ENCODE measurements at regions not wholly inside any gene's neighbourhood (a gene's known extent, or its start where the extent isn't known, plus 50 kb on each side); places are given as distances from the start of the nearest gene placed in this dataset.

DNA sequence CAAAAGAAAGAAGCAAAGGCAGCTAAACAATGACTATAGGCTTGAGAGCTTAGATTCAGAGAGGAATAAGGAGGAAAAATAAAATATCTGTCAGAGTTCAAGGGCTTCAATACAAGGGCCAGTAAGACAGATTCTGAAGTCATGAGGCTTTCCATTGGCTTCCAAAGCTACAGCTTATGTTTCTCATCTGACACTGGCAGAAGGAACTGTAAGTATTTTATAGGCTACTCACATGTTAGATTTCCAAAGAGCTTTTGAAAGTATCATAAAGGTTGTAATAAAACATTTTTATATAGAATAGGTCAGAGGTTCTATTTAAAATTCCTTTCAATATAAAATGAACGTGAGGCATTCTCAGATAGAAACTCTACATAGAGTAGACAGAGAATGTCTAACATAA, 746.6 kb upstream of the NXPH2 start:
- DNase-seq (no peak), ATAC-seq (no peak)
- Histone ChIP-seq H3K9me3 (no peaks in the 10 kb centered on the region), H3K4me1 (no peaks in the 10 kb centered on the region), H3K27me3 (no peaks in the 10 kb centered on the region), H3K36me3 (no peaks in the 10 kb centered on the region), H3K27ac (no peak overlapping the region), H3K4me3 (no peak overlapping the region)
- TF ChIP-seq CTCF (IDR thresholded peaks at IDR 0.05): no peak
- intact Hi-C loops (cut with DNase I): no loop called here

DNA sequence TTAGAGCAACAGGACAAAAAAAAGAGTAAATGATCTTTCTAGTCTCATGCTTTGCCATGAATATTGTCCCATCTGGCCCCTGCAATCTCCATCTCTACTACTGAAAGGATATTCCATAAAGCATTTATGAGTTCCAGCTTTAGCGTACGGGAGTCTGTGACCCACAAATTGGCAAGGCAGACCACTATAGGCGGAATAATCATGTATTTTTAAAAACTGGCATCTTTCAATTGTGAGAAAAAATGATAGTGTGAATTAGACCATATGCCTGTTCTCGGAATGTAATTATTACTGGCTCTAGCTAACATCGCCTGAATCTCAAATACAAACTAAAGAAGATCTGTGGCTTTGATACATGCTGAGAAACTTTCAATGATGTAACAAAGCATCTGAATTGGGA, 738.1 kb upstream of the NXPH2 start:
- no peaks in the 10 kb centered on the region for H3K27me3 ChIP-seq
- H3K4me1 ChIP-seq: no peaks in the 10 kb centered on the region
- no peak for DNase-seq
- H3K4me3 ChIP-seq: no peak overlapping the region
- intact Hi-C loops (cut with DNase I): no loop called here
- H3K9me3 ChIP-seq: no peaks in the 10 kb centered on the region
- H3K36me3 ChIP-seq: no peaks in the 10 kb centered on the region
- TF ChIP-seq CTCF (IDR thresholded peaks at IDR 0.05): no peak
- ATAC-seq: no peak
- no peak overlapping the region for H3K27ac ChIP-seq

DNA sequence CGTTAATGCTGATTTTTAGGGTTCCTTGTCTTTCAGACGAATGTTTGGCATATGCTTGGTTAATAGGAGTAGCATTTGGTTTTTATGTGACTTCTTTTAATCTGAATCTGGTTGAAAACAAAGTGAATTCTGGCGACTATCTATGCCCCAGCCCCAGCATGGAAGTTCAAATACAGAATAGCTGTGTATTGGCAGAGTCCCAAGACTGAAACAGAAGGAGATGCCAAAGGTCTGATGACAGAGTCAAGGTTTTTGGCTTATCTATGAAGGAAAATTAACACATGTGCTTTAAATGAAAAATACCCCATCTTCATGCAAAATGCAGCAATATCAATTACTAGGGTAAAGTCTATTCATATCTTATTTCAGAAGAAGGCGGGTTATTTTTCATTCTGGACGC, 734.8 kb upstream of the NXPH2 start:
- Histone ChIP-seq H3K4me3 (no peak overlapping the region), H3K4me1 (no peaks in the 10 kb centered on the region), H3K27me3 (no peaks in the 10 kb centered on the region), H3K36me3 (no peaks in the 10 kb centered on the region), H3K9me3 (no peaks in the 10 kb centered on the region), H3K27ac (no peak overlapping the region)
- TF ChIP-seq CTCF (IDR thresholded peaks at IDR 0.05): no peak
- no peak for ATAC-seq
- DNase-seq: no peak
- intact Hi-C loops (cut with DNase I): no loop called here

- Histone ChIP-seq H3K27ac (no peak overlapping the region), H3K9me3 (no peaks in the 10 kb centered on the region), H3K4me3 (no peak overlapping the region), H3K36me3 (no peaks in the 10 kb centered on the region), H3K4me1 (no peaks in the 10 kb centered on the region), H3K27me3 (no peaks in the 10 kb centered on the region)
- no peak for TF ChIP-seq CTCF (IDR thresholded peaks at IDR 0.05)
- DNase-seq: no peak
- ATAC-seq: no peak
- intact Hi-C loops (cut with DNase I): no loop called here
These were observed 715.7 kb upstream of the NXPH2 start for GRCh38 chr2:139495851-139496250.

GRCh38 chr2:139492131-139492680, 712.0 kb upstream of the NXPH2 start:
- H3K9me3 ChIP-seq: no peaks in the 10 kb centered on the region
- H3K27ac ChIP-seq: no peak overlapping the region
- intact Hi-C loops (cut with DNase I): no loop called here
- no peaks in the 10 kb centered on the region for H3K4me1 ChIP-seq
- H3K4me3 ChIP-seq: no peak overlapping the region
- TF ChIP-seq CTCF (IDR thresholded peaks at IDR 0.05): no peak
- H3K36me3 ChIP-seq: no peaks in the 10 kb centered on the region
- H3K27me3 ChIP-seq: no peaks in the 10 kb centered on the region
- ATAC-seq (no peak), DNase-seq (no peak)

DNA sequence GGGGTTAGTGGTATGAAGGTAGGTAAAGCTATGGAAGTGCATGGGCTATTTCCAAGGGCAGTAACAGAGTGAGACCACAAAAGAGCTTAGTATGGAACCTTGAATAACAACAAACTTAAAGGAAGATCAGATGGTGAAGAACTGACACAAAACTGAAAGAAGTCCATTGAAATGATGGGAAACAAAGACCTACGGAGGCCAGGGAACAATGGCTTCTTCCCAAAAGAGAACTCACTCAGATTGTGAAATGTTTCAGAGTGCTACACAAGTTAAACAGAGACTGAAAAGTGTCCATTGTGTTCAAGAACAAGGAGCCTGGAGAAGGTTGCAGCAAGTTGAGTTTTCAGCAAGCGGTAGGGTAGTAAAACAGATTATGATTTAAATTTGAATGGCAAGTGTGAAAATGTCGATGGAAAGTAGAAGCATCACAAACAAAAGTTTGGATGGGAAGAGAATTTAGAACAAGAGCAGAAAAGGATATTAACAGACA, 700.0 kb upstream of the NXPH2 start:
- TF ChIP-seq CTCF (IDR thresholded peaks at IDR 0.05): no peak
- intact Hi-C loops (cut with DNase I): no loop called here
- H3K36me3 ChIP-seq: no peaks in the 10 kb centered on the region
- no peak for ATAC-seq
- H3K4me1 ChIP-seq: no peaks in the 10 kb centered on the region
- no peak overlapping the region for H3K27ac ChIP-seq
- no peaks in the 10 kb centered on the region for H3K9me3 ChIP-seq
- no peak overlapping the region for H3K4me3 ChIP-seq
- H3K27me3 ChIP-seq: no peaks in the 10 kb centered on the region
- no peak for DNase-seq

All from upper lobe of right lung (tissue), 1 donor.